Loucy (cell line): ENCODE measurements at regions not wholly inside any gene's neighbourhood (a gene's known extent, or its start where the extent isn't known, plus 50 kb on each side); places are given as distances from the start of the nearest gene placed in this dataset.

Source experiments
- H2AFZ ChIP-seq: fragments of 200-600 bp; sonication (generic); 2 replicates; pipeline ENCODE4 v1.6.0; 2016; ENCODE audit warnings: antibody characterized with exemption, mild to moderate bottlenecking, low read length, moderate library complexity
- H3F3A ChIP-seq: fragments of 200-600 bp; 2 replicates; pipeline ENCODE4 v1.6.0; 2016; ENCODE audit warnings: antibody characterized with exemption, low read depth, mild to moderate bottlenecking
- H3K27me3 ChIP-seq: fragments of 200-600 bp; sonication (generic); 2 replicates; pipeline ENCODE4 v1.6.1; 2014; ENCODE audit warnings: low read length, mild to moderate bottlenecking; ENCODE audit not compliant: insufficient read depth, poor library complexity, severe bottlenecking
- H3K36me3 ChIP-seq: fragments of 200-600 bp; sonication (generic); 2 replicates; pipeline ENCODE4 v1.6.1; 2016; ENCODE audit warnings: low read length; ENCODE audit not compliant: insufficient read depth
- H3K4me1 ChIP-seq: fragments of 200-600 bp; sonication (generic); 2 replicates; pipeline ENCODE4 v1.5.1; 2014; ENCODE audit warnings: low read length, mild to moderate bottlenecking; ENCODE audit not compliant: insufficient read depth, poor library complexity, severe bottlenecking
- H3K4me2 ChIP-seq: fragments of 200-600 bp; sonication (generic); 2 replicates; pipeline ENCODE4 v1.6.0; 2014; ENCODE audit warnings: antibody characterized with exemption, low read length, low read depth, mild to moderate bottlenecking; ENCODE audit not compliant: poor library complexity, severe bottlenecking
- H3K4me3 ChIP-seq: fragments of 200-600 bp; sonication (generic); 2 replicates; pipeline ENCODE4 v1.5.1; 2014; ENCODE audit warnings: low read length, mild to moderate bottlenecking, mixed read lengths; ENCODE audit not compliant: poor library complexity, severe bottlenecking
- H3K79me2 ChIP-seq: fragments of 200-600 bp; sonication (generic); 2 replicates; pipeline ENCODE4 v1.6.1; 2014; ENCODE audit warnings: low read length; ENCODE audit not compliant: insufficient read depth
- H3K9ac ChIP-seq: fragments of 200-600 bp; sonication (generic); 2 replicates; pipeline ENCODE4 v1.6.0; 2014; ENCODE audit warnings: mild to moderate bottlenecking, low read depth, low read length, moderate library complexity; ENCODE audit not compliant: poor library complexity, severe bottlenecking
- H3K9me2 ChIP-seq: fragments of 200-600 bp; sonication (generic); replicated peaks from 2 replicates; pipeline ENCODE4 v1.6.1; 2016; ENCODE audit warnings: low read depth, low read length, mixed read lengths
- H3K9me3 ChIP-seq: fragments of 200-600 bp; sonication (generic); 2 replicates; pipeline ENCODE4 v1.6.1; 2014; ENCODE audit warnings: mild to moderate bottlenecking, antibody characterized with exemption, low read length, low read depth; ENCODE audit not compliant: insufficient read depth
- H4K20me1 ChIP-seq: fragments of 200-600 bp; sonication (generic); 2 replicates; pipeline ENCODE4 v1.6.0; 2014; ENCODE audit warnings: antibody characterized with exemption, low read length, mild to moderate bottlenecking; ENCODE audit not compliant: insufficient read depth, poor library complexity, severe bottlenecking
- CTCF ChIP-seq: fragments of 200-600 bp; sonication (generic); conservative IDR thresholded peaks from 2 replicates; pipeline ENCODE4 v1.5.1; 2014; ENCODE audit warnings: mild to moderate bottlenecking, antibody characterized with exemption, low read length
- EZH2phosphoT487 ChIP-seq: fragments of 200-600 bp; IDR thresholded peaks from 2 replicates; pipeline ENCODE4 v1.6.1; 2018; ENCODE audit warnings: antibody characterized with exemption, mild to moderate bottlenecking, moderate library complexity, borderline replicate concordance

GRCh38 chr3:159773706-159774105 lies 214.9 kb upstream of the IL12A start:
- Histone ChIP-seq H3K4me1 (no peaks in the 10 kb centered on the region), H3F3A (no peaks in the 10 kb centered on the region), H3K4me2 (no peak overlapping the region), H4K20me1 (no peaks in the 10 kb centered on the region), H3K9ac (no peak overlapping the region), H3K79me2 (no peaks in the 10 kb centered on the region), H3K9me2 (no peaks in the 10 kb centered on the region), H3K4me3 (no peak overlapping the region), H3K27me3 (no peaks in the 10 kb centered on the region), H3K9me3 (no peaks in the 10 kb centered on the region), H2AFZ (no peak overlapping the region), H3K36me3 (no peaks in the 10 kb centered on the region)
- no peak for TF ChIP-seq CTCF
- no peak for TF ChIP-seq EZH2phosphoT487

GRCh38 chr3:159775372-159775961 lies 213.2 kb upstream of the IL12A start:
- Histone ChIP-seq H3K4me1 (no peaks in the 10 kb centered on the region), H3K9me3 (no peaks in the 10 kb centered on the region), H3K36me3 (no peaks in the 10 kb centered on the region), H3K79me2 (no peaks in the 10 kb centered on the region), H3K27me3 (no peaks in the 10 kb centered on the region), H3F3A (no peaks in the 10 kb centered on the region), H3K9ac (no peak overlapping the region), H3K4me2 (no peak overlapping the region), H3K4me3 (no peak overlapping the region), H4K20me1 (no peaks in the 10 kb centered on the region), H3K9me2 (no peaks in the 10 kb centered on the region), H2AFZ (no peak overlapping the region)
- TF ChIP-seq CTCF, result no peak
- TF ChIP-seq EZH2phosphoT487, result no peak

GRCh38 chr3:159776779-159777178 lies 211.9 kb upstream of the IL12A start:
- TF ChIP-seq EZH2phosphoT487 (no peak), CTCF (no peak)
- Histone ChIP-seq H3F3A (no peaks in the 10 kb centered on the region), H2AFZ (no peak overlapping the region), H3K4me2 (no peak overlapping the region), H3K36me3 (no peaks in the 10 kb centered on the region), H3K4me3 (no peak overlapping the region), H3K9me2 (no peaks in the 10 kb centered on the region), H4K20me1 (no peaks in the 10 kb centered on the region), H3K9ac (no peak overlapping the region), H3K27me3 (no peaks in the 10 kb centered on the region), H3K4me1 (no peaks in the 10 kb centered on the region), H3K9me3 (no peaks in the 10 kb centered on the region), H3K79me2 (no peaks in the 10 kb centered on the region)
